KMS-11 (cell line): ENCODE measurements at regions not wholly inside any gene's neighbourhood (a gene's known extent, or its start where the extent isn't known, plus 50 kb on each side); places are given as distances from the start of the nearest gene placed in this dataset.

Experiments
- H2AFZ ChIP-seq: fragments of 200-600 bp; sonication (generic); 2 replicates; pipeline ENCODE4 v1.6.1; 2016; ENCODE audit warnings: antibody characterized with exemption, mixed run types, low read depth
- H3K27ac ChIP-seq: fragments of 200-600 bp; sonication (generic); 2 replicates; pipeline ENCODE4 v1.6.1; 2016; ENCODE audit warnings: mild to moderate bottlenecking, mixed run types
- H3K27me3 ChIP-seq: fragments of 200-600 bp; sonication (generic); 2 replicates; pipeline ENCODE4 v1.6.1; 2017; ENCODE audit warnings: mild to moderate bottlenecking, low read depth, mixed run types, moderate library complexity; ENCODE audit not compliant: insufficient read depth
- H3K36me3 ChIP-seq: fragments of 200-600 bp; sonication (generic); 2 replicates; pipeline ENCODE4 v1.6.1; 2017; ENCODE audit warnings: mild to moderate bottlenecking, mixed run types; ENCODE audit not compliant: insufficient read depth
- H3K4me1 ChIP-seq: fragments of 200-600 bp; sonication (generic); 2 replicates; pipeline ENCODE4 v1.6.1; 2016; ENCODE audit warnings: mild to moderate bottlenecking, low read depth, mixed run types; ENCODE audit not compliant: poor library complexity, severe bottlenecking
- H3K4me2 ChIP-seq: fragments of 200-600 bp; sonication (generic); 2 replicates; pipeline ENCODE4 v1.7.0; 2016; ENCODE audit warnings: mild to moderate bottlenecking, mixed run types
- H3K4me3 ChIP-seq: fragments of 200-600 bp; sonication (generic); IDR thresholded peaks from 2 replicates; pipeline ENCODE4 v1.6.1; 2017; ENCODE audit warnings: low read depth, low read length, mixed read lengths; ENCODE audit not compliant: insufficient read depth
- H3K79me2 ChIP-seq: fragments of 200-600 bp; sonication (generic); 2 replicates; pipeline ENCODE4 v1.6.1; 2016; ENCODE audit warnings: low read depth, mixed run types; ENCODE audit not compliant: insufficient read depth
- H3K9ac ChIP-seq: fragments of 200-600 bp; sonication (generic); 2 replicates; pipeline ENCODE4 v1.6.1; 2016; ENCODE audit warnings: mild to moderate bottlenecking, mixed run types
- H4K20me1 ChIP-seq: fragments of 200-600 bp; sonication (generic); 2 replicates; pipeline ENCODE4 v1.6.1; 2016; ENCODE audit warnings: mild to moderate bottlenecking, mixed run types; ENCODE audit not compliant: insufficient read depth
- TF ChIP-seq, protein P1 (sequence below): fragments of 200-600 bp; sonication (generic); conservative IDR thresholded peaks from 2 replicates; pipeline ENCODE4 v1.6.1; 2017; ENCODE audit warnings: low read depth, mild to moderate bottlenecking, antibody characterized with exemption, low read length, moderate library complexity, mixed read lengths

DNA sequence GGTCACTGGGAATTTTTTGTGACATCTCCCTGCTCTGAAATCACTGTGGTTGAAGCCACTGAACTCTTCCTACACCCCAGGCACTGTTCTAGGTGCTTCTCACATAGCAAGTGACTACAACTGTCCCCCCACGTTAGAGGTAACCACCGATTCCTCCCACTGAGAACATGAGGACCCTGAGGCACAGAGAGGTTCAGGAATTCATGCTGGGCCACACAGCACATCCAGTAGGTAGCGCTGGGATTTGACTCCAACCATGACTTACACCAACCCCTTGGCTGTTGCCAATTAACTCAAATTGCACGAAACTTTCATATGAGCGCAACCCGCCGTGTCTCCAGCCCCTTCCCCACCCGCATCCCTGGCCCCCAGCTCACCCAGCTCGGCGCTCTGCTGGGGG, 105.2 kb downstream of the RFLNA start:
- H3K79me2 ChIP-seq, result no peaks in the 10 kb centered on the region
- no peaks in the 10 kb centered on the region for H3K27me3 ChIP-seq
- H2AFZ ChIP-seq, result no peak overlapping the region
- TF ChIP-seq, protein P1, sequence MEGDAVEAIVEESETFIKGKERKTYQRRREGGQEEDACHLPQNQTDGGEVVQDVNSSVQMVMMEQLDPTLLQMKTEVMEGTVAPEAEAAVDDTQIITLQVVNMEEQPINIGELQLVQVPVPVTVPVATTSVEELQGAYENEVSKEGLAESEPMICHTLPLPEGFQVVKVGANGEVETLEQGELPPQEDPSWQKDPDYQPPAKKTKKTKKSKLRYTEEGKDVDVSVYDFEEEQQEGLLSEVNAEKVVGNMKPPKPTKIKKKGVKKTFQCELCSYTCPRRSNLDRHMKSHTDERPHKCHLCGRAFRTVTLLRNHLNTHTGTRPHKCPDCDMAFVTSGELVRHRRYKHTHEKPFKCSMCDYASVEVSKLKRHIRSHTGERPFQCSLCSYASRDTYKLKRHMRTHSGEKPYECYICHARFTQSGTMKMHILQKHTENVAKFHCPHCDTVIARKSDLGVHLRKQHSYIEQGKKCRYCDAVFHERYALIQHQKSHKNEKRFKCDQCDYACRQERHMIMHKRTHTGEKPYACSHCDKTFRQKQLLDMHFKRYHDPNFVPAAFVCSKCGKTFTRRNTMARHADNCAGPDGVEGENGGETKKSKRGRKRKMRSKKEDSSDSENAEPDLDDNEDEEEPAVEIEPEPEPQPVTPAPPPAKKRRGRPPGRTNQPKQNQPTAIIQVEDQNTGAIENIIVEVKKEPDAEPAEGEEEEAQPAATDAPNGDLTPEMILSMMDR, result no peak
- H3K4me1 ChIP-seq, result no peaks in the 10 kb centered on the region
- H3K27ac ChIP-seq, result no peak overlapping the region
- no peak overlapping the region for H3K9ac ChIP-seq
- H3K4me2 ChIP-seq, result no peak overlapping the region
- H4K20me1 ChIP-seq, result no peaks in the 10 kb centered on the region
- no peak overlapping the region for H3K4me3 ChIP-seq
- H3K36me3 ChIP-seq, result no peaks in the 10 kb centered on the region

DNA sequence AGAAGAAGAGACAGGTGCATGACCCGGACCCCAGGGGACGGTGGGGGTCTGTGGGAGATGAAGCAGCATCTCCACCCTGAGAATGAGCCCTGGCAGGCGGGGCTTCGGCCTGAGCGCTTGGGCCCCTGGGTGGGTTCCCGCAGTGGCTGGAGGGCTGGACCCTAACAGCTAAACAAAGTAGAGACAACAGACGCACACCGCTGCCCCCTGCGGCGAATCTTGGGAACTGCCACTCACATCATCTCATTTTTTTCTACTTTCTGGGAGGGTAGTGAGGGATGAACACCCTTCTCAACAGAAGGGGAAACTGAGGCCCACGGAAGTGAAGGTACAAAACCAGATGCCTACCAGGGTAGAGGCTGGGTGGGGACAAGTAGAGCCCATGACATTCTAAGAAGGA, 104.7 kb downstream of the RFLNA start:
- H3K9ac ChIP-seq, result no peak overlapping the region
- H3K27me3 ChIP-seq, result no peaks in the 10 kb centered on the region
- H3K4me1 ChIP-seq, result no peaks in the 10 kb centered on the region
- H3K4me3 ChIP-seq, result no peak overlapping the region
- H2AFZ ChIP-seq, result no peak overlapping the region
- no peak overlapping the region for H3K4me2 ChIP-seq
- TF ChIP-seq, protein P1, result peak; percentile 71
- no peaks in the 10 kb centered on the region for H4K20me1 ChIP-seq
- H3K36me3 ChIP-seq, result no peaks in the 10 kb centered on the region
- no peaks in the 10 kb centered on the region for H3K79me2 ChIP-seq
- H3K27ac ChIP-seq, result no peak overlapping the region

DNA sequence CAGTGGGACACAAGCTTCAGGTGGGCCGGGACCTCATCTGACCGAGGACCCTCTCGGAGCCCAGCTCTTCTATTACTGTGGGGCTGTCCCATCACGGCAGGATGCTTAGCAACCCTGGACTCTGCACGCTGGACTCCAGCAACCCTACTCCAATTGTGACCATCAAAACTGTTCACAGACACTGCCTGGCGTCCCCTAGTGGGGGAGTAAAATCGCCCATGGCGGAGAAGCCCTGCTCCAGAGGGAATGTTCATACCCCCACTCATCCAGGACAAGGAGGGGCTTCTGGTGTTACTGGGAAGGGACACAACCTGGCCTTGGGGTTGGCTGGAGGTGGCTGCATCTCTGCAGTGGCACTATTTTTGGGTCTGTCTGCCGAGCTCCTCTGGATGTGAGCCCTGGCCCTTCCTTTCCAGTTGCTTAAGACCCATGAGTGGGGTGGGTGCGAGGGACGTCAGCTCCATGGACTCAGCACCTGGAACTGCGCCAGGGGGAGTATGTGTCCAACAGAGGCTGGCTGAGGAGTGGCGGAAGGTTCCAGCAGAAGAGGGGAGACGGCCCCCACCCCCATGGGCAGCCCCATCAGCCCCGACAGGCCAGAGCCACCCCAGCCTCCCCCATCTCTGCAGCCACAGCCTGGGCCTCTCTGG, 103.8 kb downstream of the RFLNA start:
- TF ChIP-seq, protein P1, result no peak
- Histone ChIP-seq H3K9ac (no peak overlapping the region), H3K4me2 (no peak overlapping the region), H3K79me2 (no peaks in the 10 kb centered on the region), H2AFZ (no peak overlapping the region), H3K4me1 (no peaks in the 10 kb centered on the region), H4K20me1 (no peaks in the 10 kb centered on the region), H3K27ac (no peak overlapping the region), H3K27me3 (no peaks in the 10 kb centered on the region), H3K4me3 (no peak overlapping the region), H3K36me3 (no peaks in the 10 kb centered on the region)

DNA sequence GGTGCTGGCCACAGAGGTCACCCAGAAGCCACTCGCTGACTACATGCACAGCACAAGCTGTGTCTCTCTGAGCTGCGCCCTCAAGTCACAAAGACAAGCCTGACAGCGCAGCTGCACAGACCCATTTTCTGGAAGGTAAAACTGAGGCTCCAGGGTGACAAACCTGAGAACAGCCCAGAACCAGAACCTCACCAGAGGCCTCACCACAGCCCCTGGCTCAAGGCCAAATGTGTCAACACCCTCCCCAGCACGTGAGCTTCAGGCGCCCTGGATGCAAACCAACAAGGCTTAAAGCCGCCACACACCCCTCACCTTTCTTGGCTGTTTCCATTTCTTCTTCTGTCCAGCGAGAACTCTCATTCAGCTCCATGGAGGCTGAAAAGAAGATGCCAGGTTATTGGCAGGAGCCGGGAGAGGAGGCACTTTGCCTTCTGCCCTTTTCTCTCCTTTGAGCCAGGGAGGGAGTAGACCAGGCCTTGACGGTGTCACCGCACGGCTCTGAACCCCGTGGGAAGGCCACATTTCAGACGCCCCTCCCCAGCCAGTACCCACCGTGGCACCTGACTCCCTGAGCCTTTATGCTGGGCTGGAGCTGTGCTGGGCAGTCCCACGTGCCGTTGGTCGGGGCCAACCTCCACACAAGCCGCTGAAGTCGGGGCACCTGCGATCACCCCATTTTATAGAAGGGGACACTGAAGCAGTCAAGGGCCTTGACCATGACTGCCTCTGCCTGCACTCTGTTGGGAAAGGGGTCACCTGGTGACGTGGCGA, 103.1 kb downstream of the RFLNA start:
- H3K9ac ChIP-seq, result no peak overlapping the region
- H3K4me2 ChIP-seq, result no peak overlapping the region
- no peaks in the 10 kb centered on the region for H3K4me1 ChIP-seq
- H2AFZ ChIP-seq, result no peak overlapping the region
- no peak overlapping the region for H3K4me3 ChIP-seq
- no peaks in the 10 kb centered on the region for H3K36me3 ChIP-seq
- TF ChIP-seq, protein P1, result no peak
- no peak overlapping the region for H3K27ac ChIP-seq
- no peaks in the 10 kb centered on the region for H3K27me3 ChIP-seq
- H3K79me2 ChIP-seq, result no peaks in the 10 kb centered on the region
- no peaks in the 10 kb centered on the region for H4K20me1 ChIP-seq
